ENCODE measurements at regions not wholly inside any gene's neighbourhood (a gene's known extent, or its start where the extent isn't known, plus 50 kb on each side); places are given as distances from the start of the nearest gene placed in this dataset.
"Not testable (repeated sequence)": the region's sequence is repeated elsewhere in the genome, so short reads cannot be mapped to it uniquely, and the experiment has no call there.

- H3K23ac ChIP-seq (ENCODE audit: low read length in 2 of 2); H2BK120ac ChIP-seq (ENCODE audit: low read depth, low read length); H4K8ac ChIP-seq (ENCODE audit: low read length); H3K4me1 ChIP-seq (ENCODE audit: control insufficient read depth, insufficient read depth, low read depth, low read length); DNase-seq; H3K27ac ChIP-seq (ENCODE audit: low read length, poor library complexity, severe bottlenecking); H3K4me3 ChIP-seq (ENCODE audit: insufficient read depth in 1 of 2, low read depth in 1 of 2, low read length in 2 of 2); H2AFZ ChIP-seq (ENCODE audit: low read depth, low read length); H2AK5ac ChIP-seq (ENCODE audit: low read length, severe bottlenecking); H3K27me3 ChIP-seq (ENCODE audit: control insufficient read depth in 1 of 2, insufficient read depth in 1 of 2, low read length in 2 of 2); H2BK5ac ChIP-seq (ENCODE audit: low read depth, low read length, poor library complexity, severe bottlenecking); H3K9ac ChIP-seq (ENCODE audit: low read length); H3K18ac ChIP-seq (ENCODE audit: low read depth in 1 of 2, low read length in 2 of 2); H3K36me3 ChIP-seq (ENCODE audit: control insufficient read depth in 1 of 2, insufficient read depth in 2 of 2, low read depth in 1 of 2, low read length in 2 of 2); H3K79me1 ChIP-seq (replicated peaks; ENCODE audit: low read length, poor library complexity, severe bottlenecking); H3K4ac ChIP-seq (ENCODE audit: low read depth in 1 of 2, low read length in 2 of 2); H3K14ac ChIP-seq (ENCODE audit: low read length in 2 of 2); H2BK12ac ChIP-seq (ENCODE audit: low read length in 2 of 2); H4K91ac ChIP-seq (ENCODE audit: low read length); H2BK15ac ChIP-seq (ENCODE audit: low read depth, poor library complexity, severe bottlenecking); H3K9me3 ChIP-seq (ENCODE audit: control insufficient read depth, low read length); H3K4me2 ChIP-seq (ENCODE audit: low read length, poor library complexity, severe bottlenecking): not testable (repeated sequence)
Measured at GRCh38 chr16:21383682-21384081, 105.6 kb upstream of the CRYM start.

GRCh38 chr16:21379645-21380044, 101.6 kb upstream of the CRYM start:
- H2AFZ ChIP-seq (ENCODE audit: low read depth, low read length); H3K27ac ChIP-seq (ENCODE audit: low read length, poor library complexity, severe bottlenecking); H2BK5ac ChIP-seq (ENCODE audit: low read depth, low read length, poor library complexity, severe bottlenecking); H3K4me2 ChIP-seq (ENCODE audit: low read length, poor library complexity, severe bottlenecking); H3K4me1 ChIP-seq (ENCODE audit: control insufficient read depth, insufficient read depth, low read depth, low read length); H2BK120ac ChIP-seq (ENCODE audit: low read depth, low read length); H3K14ac ChIP-seq (ENCODE audit: low read length in 2 of 2); H3K4me3 ChIP-seq (ENCODE audit: insufficient read depth in 1 of 2, low read depth in 1 of 2, low read length in 2 of 2); H3K36me3 ChIP-seq (ENCODE audit: control insufficient read depth in 1 of 2, insufficient read depth in 2 of 2, low read depth in 1 of 2, low read length in 2 of 2); H4K8ac ChIP-seq (ENCODE audit: low read length); H3K79me1 ChIP-seq (replicated peaks; ENCODE audit: low read length, poor library complexity, severe bottlenecking); H3K27me3 ChIP-seq (ENCODE audit: control insufficient read depth in 1 of 2, insufficient read depth in 1 of 2, low read length in 2 of 2); H3K9ac ChIP-seq (ENCODE audit: low read length); H4K91ac ChIP-seq (ENCODE audit: low read length); H3K23ac ChIP-seq (ENCODE audit: low read length in 2 of 2); H3K9me3 ChIP-seq (ENCODE audit: control insufficient read depth, low read length); H3K18ac ChIP-seq (ENCODE audit: low read depth in 1 of 2, low read length in 2 of 2); DNase-seq; H3K4ac ChIP-seq (ENCODE audit: low read depth in 1 of 2, low read length in 2 of 2); H2BK15ac ChIP-seq (ENCODE audit: low read depth, poor library complexity, severe bottlenecking); H2AK5ac ChIP-seq (ENCODE audit: low read length, severe bottlenecking); H2BK12ac ChIP-seq (ENCODE audit: low read length in 2 of 2): not testable (repeated sequence)
- no CpG with 5 or more reads among the region's 5 CpGs for WGBS

- H3K18ac ChIP-seq (ENCODE audit: low read depth in 1 of 2, low read length in 2 of 2); H3K9ac ChIP-seq (ENCODE audit: low read length); H3K27ac ChIP-seq (ENCODE audit: low read length, poor library complexity, severe bottlenecking); H2BK12ac ChIP-seq (ENCODE audit: low read length in 2 of 2); H2BK120ac ChIP-seq (ENCODE audit: low read depth, low read length); H3K36me3 ChIP-seq (ENCODE audit: control insufficient read depth in 1 of 2, insufficient read depth in 2 of 2, low read depth in 1 of 2, low read length in 2 of 2); H3K14ac ChIP-seq (ENCODE audit: low read length in 2 of 2); DNase-seq; H4K8ac ChIP-seq (ENCODE audit: low read length); H3K79me1 ChIP-seq (replicated peaks; ENCODE audit: low read length, poor library complexity, severe bottlenecking); H3K4ac ChIP-seq (ENCODE audit: low read depth in 1 of 2, low read length in 2 of 2); H2BK15ac ChIP-seq (ENCODE audit: low read depth, poor library complexity, severe bottlenecking); H2BK5ac ChIP-seq (ENCODE audit: low read depth, low read length, poor library complexity, severe bottlenecking); H3K4me3 ChIP-seq (ENCODE audit: insufficient read depth in 1 of 2, low read depth in 1 of 2, low read length in 2 of 2); H3K23ac ChIP-seq (ENCODE audit: low read length in 2 of 2); H2AFZ ChIP-seq (ENCODE audit: low read depth, low read length); H3K4me1 ChIP-seq (ENCODE audit: control insufficient read depth, insufficient read depth, low read depth, low read length); H4K91ac ChIP-seq (ENCODE audit: low read length); H3K9me3 ChIP-seq (ENCODE audit: control insufficient read depth, low read length); H2AK5ac ChIP-seq (ENCODE audit: low read length, severe bottlenecking); H3K27me3 ChIP-seq (ENCODE audit: control insufficient read depth in 1 of 2, insufficient read depth in 1 of 2, low read length in 2 of 2); H3K4me2 ChIP-seq (ENCODE audit: low read length, poor library complexity, severe bottlenecking): not testable (repeated sequence)
- WGBS, result 88% methylated on average over 8 of the region's 22 CpGs
Measured at GRCh38 chr16:21376196-21376899, 98.3 kb upstream of the CRYM start.

- H3K23ac ChIP-seq (ENCODE audit: low read length in 2 of 2); H2AFZ ChIP-seq (ENCODE audit: low read depth, low read length); H3K18ac ChIP-seq (ENCODE audit: low read depth in 1 of 2, low read length in 2 of 2); H3K14ac ChIP-seq (ENCODE audit: low read length in 2 of 2); H3K4ac ChIP-seq (ENCODE audit: low read depth in 1 of 2, low read length in 2 of 2); H2AK5ac ChIP-seq (ENCODE audit: low read length, severe bottlenecking); H4K91ac ChIP-seq (ENCODE audit: low read length); H3K27me3 ChIP-seq (ENCODE audit: control insufficient read depth in 1 of 2, insufficient read depth in 1 of 2, low read length in 2 of 2); H2BK5ac ChIP-seq (ENCODE audit: low read depth, low read length, poor library complexity, severe bottlenecking); H4K8ac ChIP-seq (ENCODE audit: low read length); H3K9ac ChIP-seq (ENCODE audit: low read length); H3K79me1 ChIP-seq (replicated peaks; ENCODE audit: low read length, poor library complexity, severe bottlenecking); H3K9me3 ChIP-seq (ENCODE audit: control insufficient read depth, low read length); H3K4me1 ChIP-seq (ENCODE audit: control insufficient read depth, insufficient read depth, low read depth, low read length); H3K36me3 ChIP-seq (ENCODE audit: control insufficient read depth in 1 of 2, insufficient read depth in 2 of 2, low read depth in 1 of 2, low read length in 2 of 2); H3K27ac ChIP-seq (ENCODE audit: low read length, poor library complexity, severe bottlenecking); H2BK120ac ChIP-seq (ENCODE audit: low read depth, low read length); H2BK15ac ChIP-seq (ENCODE audit: low read depth, poor library complexity, severe bottlenecking); H3K4me2 ChIP-seq (ENCODE audit: low read length, poor library complexity, severe bottlenecking); H3K4me3 ChIP-seq (ENCODE audit: insufficient read depth in 1 of 2, low read depth in 1 of 2, low read length in 2 of 2); H2BK12ac ChIP-seq (ENCODE audit: low read length in 2 of 2): not testable (repeated sequence)
- WGBS, result 86% methylated on average over 2 of the region's 4 CpGs
- peak; percentile 6 for DNase-seq
Measured at GRCh38 chr16:21375334-21375733, 97.2 kb upstream of the CRYM start.

Data from mesenchymal stem cell (in vitro differentiated cells and primary cell).